H1 (cell line): ENCODE measurements at regions not wholly inside any gene's neighbourhood (a gene's known extent, or its start where the extent isn't known, plus 50 kb on each side); places are given as distances from the start of the nearest gene placed in this dataset.

Experiments
- JUN ChIP-seq: IDR thresholded peaks from 2 replicates; pipeline ENCODE4 v1.6.1; 2011; ENCODE audit warnings: low read depth, mild to moderate bottlenecking, improper control_type of control experiment, low read length
- KDM1A ChIP-seq: fragments of 200-600, 300-600 bp; sonication (generic); IDR thresholded peaks from 2 replicates; pipeline ENCODE4 v1.7.1; 2016; ENCODE audit warnings: mild to moderate bottlenecking, low read length, borderline replicate concordance
- KDM4A ChIP-seq: IDR thresholded peaks from one replicate; pipeline ENCODE4 v1.7.1; 2012; ENCODE audit warnings: low read depth, mild to moderate bottlenecking, moderate library complexity, low read length, inconsistent platforms; ENCODE audit not compliant: severe bottlenecking
- NRF1 ChIP-seq: IDR thresholded peaks from 2 replicates; pipeline ENCODE4 v1.6.1; 2011; ENCODE audit warnings: mild to moderate bottlenecking, low read depth, low read length, improper control_type of control experiment
- TAF1 ChIP-seq: IDR thresholded peaks from 2 replicates; pipeline ENCODE4 v1.6.1; 2011; ENCODE audit warnings: mild to moderate bottlenecking, low read depth, low read length

DNA sequence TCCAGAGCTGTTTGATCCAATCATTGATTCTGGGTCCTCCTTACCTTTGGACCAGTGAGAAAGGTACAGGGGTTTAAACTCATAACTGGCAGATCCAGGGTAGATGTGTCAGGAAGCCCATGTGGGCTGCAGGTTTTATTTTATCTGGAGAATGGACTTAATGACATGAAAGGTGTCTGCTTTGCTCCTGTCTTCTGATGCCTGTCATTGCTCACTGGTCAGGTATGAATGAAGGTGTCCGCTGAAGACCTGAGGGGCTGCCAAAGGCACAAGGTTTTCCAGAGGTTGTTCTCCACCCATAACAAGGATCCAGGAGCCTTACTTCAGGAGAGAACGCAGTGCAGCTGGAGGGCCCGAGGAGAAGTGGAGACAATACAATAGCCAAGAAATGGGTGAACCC lies 74.2 kb downstream of the CHRNA1 start (continued):
- TF ChIP-seq TAF1 (no peak), KDM4A (no peak), JUN (no peak), NRF1 (no peak), KDM1A (no peak)
- TF ChIP-seq, all 59 proteins: peak for 0
